Right kidney (tissue), 1 donor: ENCODE measurements at regions not wholly inside any gene's neighbourhood (a gene's known extent, or its start where the extent isn't known, plus 50 kb on each side); places are given as distances from the start of the nearest gene placed in this dataset.
"Not testable (repeated sequence)": the region's sequence is repeated elsewhere in the genome, so short reads cannot be mapped to it uniquely, and the experiment has no call there.

Experiments used
- DNase-seq: peaks from one replicate; pipeline ENCODE4 v3.0.0-alpha.2; 2016

DNA sequence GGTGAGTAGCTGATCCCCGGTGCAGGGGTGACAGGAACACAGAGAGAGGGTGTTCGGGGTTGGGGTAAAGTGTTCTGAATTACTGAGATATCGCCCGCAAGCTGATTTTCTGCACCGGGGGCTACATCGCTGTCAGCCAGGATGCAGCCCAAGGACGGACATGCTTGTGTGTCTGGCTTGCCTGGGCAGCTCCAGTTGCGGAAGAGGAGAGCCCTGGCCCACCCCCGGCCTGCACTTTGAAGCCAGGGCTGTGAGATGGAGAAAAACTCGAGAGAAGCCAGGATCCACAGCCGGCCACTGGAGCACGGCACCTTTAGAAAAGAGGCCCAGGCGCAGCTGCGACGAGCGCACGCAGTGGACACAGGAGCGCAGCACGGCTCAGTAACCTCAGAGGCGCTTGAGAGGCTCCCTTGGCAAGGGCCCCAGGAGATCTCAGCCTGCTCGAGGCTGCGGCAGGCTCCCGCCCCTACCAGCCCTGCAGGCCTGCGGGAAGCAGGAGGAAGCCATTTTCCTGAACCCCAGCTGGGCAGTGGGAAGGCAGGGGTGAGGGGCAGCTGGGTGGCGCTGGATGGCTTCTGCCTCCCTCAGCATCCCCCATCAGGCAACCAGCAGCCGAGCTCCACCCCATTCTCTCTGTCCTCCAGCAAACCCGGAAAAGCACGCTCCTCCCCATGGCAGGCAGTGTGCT is 59.2 kb downstream of the C9orf50 start:
- DNase-seq, result peak; percentile 73

DNA sequence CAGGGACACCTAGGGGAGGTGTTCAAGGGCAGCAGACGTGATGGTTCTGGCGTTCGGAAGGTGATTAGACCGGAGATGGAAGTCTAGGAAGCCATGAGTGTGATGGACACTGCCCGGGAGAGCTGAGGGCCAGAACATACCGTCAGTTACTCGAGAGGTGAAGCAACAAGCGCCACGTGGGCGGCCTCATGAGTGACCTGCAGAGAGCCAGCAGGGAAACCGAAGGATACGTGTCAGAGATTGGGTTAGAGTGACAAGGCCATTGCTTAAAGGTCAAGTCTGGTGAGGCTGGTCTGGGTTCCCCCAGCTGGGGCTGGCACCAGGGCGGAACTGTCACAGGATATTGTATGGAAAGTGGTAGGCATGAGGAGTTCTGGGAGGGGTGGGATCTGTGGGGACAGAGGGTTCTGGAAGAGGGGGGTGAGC is 60.0 kb downstream of the C9orf50 start:
- peak; percentile 32 for DNase-seq

- DNase-seq, result no peak
Measured at GRCh38 chr9:129559506-129559881, 61.4 kb downstream of the C9orf50 start.

DNA sequence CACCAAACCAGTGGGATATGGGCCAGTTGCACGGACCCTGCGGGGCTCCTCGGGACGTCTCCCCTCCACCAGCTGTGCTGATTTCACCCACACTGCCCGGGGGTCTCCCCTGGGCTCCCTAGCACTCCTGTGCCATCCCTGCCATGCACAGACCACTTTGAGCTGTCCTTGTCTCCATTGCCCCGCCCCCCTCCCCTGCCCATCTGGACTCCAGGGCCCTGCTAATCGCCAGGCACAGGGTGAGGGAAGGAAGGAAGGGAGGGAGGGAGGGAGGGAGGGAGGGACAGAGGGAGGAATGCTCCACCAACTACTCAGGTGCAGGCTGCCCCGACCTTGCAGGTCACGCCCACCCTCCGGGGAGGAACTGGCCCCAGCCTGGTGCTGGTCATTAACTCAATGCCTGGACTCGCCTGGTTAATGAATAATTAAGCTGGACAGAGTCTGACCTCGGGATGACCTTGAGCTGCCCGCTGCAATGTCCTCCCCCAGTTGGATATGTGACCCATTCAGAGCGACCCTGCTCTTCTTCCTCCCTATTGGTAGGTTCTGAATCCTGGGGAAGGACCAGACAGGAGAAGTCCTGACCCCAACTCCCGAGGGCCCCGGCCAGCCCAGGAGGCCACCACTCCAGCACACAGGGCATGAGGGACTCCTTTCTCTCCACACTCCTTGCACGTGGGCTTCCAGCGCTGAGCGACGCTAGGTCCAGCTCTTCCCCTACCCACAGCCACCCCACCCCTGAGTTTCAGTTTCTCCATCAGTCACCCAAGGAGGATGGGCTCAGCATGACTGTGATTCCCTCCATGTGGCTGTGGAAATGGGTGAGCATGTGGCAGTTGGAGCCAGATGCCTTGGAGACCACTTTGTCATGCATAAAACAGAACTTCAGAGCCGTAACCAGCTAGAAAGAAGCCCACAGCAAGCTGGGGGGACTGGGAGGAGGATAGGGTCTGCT is 62.1 kb downstream of the C9orf50 start:
- peak; percentile 80 for DNase-seq

DNA sequence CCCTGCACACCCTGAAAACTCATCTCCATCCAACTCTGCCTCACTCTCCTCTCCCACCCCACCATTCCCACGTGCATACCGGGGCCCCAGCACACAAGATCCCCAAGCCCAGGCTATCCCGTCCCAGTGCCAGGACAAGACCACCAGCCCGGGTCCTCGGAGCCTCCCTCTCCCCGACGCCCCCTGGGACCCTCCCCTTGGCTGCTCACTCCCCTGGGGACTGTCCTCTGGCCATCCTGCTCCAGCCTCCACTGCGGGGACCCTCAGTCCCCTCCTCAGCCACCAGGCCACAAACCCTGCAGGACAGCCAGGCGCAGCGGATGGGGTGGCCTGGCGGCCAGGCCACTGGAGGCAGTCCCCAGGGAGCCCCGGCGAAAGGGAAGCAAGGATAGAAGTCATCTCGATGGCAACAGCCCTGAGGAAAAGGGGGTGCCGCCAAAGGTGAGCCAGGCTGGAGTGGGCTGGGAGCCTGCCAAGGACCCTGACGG is 62.8 kb downstream of the C9orf50 start:
- DNase-seq, result peak; percentile 77

DNA sequence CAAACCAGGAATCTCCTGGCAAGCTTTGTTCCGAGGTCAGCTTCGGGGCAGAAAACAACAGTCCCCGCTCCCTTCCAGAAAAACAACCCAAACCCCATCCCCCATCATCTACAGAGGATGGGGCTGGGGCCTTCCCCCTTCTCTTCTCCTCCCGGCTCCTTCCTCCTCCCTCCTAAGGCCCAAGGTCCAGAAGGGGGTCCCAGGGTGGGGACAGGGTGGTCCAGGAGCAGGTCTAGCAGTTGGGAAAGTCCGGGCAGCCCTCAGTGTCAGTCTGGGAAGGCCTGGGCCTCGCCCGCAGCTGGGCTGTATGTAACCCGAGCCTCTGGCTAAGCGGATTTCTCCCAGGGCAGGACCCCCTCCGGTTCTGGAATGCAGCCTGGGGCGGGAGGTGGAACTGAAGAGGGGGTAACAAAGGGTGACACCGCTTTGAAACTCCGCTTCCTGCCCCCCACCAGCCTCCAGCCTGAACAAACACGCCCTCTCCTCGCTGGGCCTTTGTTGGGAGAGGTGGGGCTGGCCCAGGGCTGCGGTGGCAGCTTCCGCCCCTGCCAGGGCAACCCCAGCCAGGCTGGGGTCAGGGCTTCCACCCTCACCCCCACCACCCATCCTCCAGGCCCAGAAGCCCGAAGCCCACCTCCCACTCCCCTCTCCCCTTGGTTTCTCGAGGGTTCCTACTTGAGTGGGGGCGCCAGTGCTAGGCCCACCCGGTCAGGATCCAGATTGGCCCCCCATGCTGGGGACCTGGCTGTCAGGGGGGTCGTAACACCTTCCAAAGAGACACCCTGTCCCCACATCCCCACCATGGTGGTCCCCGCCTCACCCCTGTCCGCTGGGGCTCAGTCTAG is 63.5 kb downstream of the C9orf50 start:
- DNase-seq, result peak; percentile 87

GRCh38 chr9:129556491-129557191 is 64.3 kb downstream of the C9orf50 start:
- DNase-seq, result no peak

- DNase-seq, result no peak
Measured at GRCh38 chr9:129555512-129556215, 65.2 kb downstream of the C9orf50 start.

- DNase-seq, result no peak
Measured at GRCh38 chr9:129554649-129555048, 66.3 kb downstream of the C9orf50 start.

DNA sequence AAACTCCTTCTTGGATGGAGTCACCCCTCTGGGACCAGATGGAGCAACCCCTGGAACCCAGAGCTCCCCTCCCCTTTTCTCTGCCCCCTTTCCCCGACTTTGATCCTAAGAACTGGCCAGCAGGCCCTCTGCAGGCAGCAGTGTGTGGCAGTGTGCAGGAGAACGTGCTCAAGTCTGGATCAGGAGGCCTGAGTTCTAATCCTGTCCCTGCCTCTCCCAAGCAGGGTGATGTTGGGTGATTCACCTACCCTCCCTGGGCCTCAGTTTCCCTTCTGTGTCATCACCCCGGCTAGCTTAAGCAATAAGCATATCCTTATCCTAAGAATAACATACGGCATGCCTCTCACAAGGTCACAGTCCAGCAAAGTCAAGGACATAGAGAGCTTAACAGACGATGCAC is 67.6 kb downstream of the C9orf50 start:
- no peak for DNase-seq

GRCh38 chr9:129552064-129552463 is 68.8 kb downstream of the C9orf50 start:
- no peak for DNase-seq

GRCh38 chr9:129551393-129551973 is 69.4 kb downstream of the C9orf50 start:
- DNase-seq, result no peak

DNA sequence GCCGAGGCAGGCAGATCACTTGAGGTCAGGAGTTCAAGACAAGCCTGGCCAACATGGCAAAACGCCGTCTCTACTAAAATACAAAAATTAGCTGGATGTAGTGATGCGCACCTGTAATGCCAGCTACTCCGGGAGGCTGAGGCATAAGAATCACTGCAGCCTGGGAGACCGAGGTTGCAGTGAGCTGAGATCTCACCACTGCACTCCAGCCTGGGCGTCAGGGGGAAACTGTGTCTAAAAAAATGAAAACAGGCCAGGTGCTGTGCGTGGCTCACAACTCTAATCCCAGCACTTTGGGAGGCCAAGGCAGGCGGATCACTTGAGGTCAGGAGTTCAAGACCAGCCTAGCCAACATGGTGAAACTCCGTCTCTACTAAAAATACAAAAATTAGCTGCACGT is 69.9 kb downstream of the C9orf50 start:
- DNase-seq, result not testable (repeated sequence)

DNA sequence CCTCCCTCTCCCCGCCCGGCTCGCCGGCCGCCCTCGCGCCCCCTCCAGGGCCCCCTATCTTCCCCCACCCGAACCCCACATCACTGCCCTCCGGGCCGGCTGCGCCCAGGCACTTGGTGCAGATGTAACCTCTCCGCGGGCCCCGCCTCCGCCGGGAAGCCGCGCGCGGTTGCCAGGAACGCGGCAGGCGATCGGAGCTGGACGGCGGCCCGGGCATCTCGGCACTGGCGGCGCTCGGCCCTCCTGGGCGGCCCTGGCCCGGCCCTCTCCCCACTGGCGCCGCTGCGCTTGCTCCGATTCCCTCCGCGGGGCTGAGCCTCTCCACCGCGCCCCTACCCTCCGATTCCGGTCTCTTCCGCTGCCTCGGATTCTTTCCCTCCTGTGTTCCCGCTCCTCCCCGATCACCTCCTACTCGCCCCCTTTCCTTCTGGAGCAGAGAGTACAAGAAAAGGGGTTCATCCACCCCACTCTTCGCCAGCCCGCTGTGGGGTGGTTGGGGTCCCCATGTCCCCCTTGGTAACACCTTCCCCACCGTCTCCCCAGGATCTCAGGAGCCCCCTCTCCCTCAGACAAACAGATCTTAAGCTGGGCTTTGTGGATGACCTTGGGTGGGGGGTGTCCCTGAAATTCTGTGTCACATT is 70.6 kb downstream of the C9orf50 start:
- DNase-seq, result peak; percentile 82

DNA sequence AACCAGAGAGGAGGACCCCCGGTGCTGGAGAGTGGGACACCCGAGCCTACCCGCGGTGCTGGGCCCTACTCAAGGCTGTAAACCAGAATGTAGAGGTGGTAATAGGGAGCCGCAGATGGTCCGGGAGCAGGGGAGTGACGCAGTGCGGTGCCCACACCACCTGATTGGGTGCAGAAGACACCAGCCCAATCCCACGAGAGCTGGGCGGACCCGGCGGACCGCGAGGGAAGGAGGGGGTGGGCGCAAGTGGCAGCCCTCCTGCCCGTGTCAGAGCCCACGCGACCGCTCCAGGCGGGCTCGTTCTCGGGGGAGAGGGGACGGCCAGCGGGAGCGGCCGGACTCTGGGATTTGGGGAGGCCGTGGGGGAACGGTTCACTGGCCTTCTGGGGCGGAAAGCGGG is 71.2 kb downstream of the C9orf50 start:
- peak; percentile 78 for DNase-seq

GRCh38 chr9:129549139-129549538 is 71.8 kb downstream of the C9orf50 start:
- DNase-seq, result no peak

DNA sequence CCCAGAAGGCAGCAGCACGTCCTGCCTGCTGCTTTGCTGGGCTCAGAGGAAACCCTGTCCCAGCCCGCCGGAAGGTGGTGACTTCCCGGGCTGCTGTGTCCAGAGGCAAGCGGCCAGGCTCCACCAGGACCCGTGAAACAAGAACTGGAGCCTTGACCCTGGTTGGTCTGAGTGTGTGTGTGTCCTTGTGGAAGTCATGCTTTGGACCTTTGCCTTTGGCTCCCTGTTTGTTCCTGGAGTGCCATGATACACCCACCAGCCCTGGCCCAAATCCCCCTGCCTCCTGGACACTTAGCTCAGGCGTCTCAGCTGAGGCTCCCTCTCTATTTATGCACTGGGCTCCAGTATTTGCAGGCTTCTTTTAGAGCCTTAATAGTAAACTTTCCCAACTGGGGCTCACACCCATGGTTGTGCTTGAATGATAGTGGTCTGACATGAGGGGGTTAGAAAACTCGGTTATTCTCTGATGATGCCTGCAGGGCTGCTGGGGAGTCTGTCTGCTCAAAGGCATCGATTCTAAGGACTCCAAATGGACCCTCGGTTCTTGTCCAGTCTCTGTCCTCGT is 72.2 kb downstream of the C9orf50 start:
- DNase-seq, result peak; percentile 27

DNA sequence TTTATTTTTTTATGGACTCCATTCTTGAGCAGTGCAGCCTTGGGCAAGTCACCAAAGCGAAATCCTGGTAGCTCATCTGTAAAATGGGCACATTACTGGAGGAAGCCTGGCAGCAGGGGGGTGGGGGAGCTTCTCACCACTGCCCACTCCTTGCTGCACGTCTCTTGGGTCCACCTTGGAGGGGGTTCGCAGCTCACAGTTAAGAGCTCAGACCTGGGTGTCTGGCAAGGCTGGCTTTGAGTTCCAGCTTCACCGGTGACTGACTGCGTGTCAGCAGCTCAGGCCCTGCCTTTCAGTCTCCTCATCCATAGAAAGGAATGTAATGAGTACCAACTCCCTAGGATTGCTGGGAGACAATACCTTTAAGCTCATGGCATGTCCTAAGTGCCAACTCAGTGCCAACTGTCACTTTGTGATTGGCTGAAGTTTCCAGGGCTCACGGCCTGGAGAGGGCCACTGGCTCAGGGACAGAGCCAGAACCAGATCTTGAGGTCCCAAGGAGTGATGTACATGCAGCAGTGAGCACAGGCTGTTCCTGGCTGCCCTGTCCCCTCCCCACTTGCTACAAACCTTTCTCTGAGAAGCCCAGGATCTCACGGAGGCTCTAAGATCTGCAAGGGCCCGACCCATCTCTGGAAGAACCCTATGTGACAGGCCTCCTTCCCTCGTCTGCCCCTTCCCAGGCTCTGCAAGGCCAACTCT is 72.9 kb downstream of the C9orf50 start:
- DNase-seq, result no peak

GRCh38 chr9:129547063-129547462 is 73.8 kb downstream of the C9orf50 start:
- no peak for DNase-seq
